GM04503 (cell line): ENCODE measurements at regions not wholly inside any gene's neighbourhood (a gene's known extent, or its start where the extent isn't known, plus 50 kb on each side); places are given as distances from the start of the nearest gene placed in this dataset.
A peak's percentile ranks its signal among the peaks of the same experiment; 100 is the strongest.

Experiments used
- DNase-seq: peaks from one replicate; pipeline ENCODE4 v3.0.0-alpha.2; 2012; ENCODE audit warnings: low read depth

DNA sequence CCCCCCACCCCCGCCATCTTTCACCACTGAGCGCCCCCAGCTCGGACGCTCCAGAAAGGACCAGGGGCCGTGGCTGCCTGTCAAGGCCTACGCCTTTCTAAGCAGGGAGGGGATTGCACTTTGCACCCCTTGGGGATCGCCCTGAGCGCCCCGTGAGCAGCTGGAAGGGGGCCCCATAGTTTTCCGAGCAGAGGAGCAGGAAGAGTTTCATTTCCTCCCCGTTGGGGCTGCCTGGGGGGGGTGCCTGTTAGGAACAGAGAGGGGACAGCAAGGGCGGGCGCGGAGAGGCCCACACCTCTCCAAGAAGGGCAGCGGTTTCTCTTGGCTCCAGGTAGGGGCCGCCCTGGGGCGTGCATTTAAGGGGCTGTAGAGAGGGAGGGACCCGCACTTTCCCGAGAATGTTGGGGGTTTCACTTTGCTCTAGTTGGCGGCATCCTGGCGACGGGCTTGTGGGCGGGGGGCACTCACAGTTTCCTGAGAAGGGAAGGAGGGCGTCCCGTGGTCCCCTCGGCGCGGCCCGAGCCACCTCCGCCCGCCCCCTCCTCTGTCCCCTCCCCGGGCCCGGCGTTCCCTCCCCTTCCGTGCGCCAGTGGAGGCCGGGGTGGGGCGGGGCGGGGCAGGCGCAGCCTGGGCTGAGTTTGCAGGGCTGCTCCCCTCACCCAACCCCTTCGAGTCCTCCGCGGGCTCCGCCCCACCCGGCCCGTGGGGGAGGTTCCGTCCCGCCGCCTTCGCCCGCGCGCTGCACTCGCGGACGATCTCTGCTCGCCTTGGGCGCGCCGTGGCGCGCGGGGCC lies 82.3 kb upstream of the CD99 start:
- peak; percentile 46 for DNase-seq

DNA sequence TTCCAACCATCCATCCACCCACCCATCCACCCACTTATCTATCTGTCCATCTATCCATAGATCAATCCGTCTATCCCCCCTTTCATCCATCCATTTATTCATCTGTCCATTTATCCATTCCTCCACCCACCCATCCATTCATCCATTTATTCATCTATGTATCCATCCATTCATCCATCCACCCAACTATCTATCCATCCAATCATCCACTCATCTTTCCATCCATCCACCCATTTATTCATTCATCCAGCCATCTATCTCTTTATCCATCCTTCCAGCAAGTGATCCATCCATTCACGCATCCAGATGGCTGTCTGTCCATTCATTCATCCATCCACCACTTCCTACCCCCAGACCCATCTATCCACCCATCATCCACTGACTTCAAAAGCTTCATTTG lies 84.0 kb upstream of the CD99 start:
- no peak for DNase-seq

GRCh38 chrX:2600564-2600963 lies 90.5 kb upstream of the CD99 start:
- no peak for DNase-seq

GRCh38 chrX:2596555-2597255 lies 94.4 kb upstream of the CD99 start:
- no peak for DNase-seq

DNA sequence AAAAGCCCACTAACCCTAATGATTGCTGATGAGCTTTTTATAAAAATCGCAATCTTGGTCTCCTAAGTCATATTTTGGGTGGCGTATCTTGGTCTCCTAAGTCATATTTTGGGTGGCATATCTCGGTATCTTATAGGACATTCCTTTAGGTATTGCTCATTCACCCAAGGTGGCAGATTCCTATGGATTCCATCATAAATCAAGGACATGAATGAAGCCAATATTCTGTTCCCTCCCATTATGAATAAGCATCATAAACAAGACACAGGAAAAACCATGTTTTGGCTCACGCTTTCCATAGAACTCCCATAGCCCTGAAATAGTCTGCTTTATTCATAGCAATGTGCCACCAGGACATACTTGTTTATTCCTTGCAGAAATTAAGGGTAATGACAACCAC lies 95.0 kb upstream of the CD99 start:
- no peak for DNase-seq

DNA sequence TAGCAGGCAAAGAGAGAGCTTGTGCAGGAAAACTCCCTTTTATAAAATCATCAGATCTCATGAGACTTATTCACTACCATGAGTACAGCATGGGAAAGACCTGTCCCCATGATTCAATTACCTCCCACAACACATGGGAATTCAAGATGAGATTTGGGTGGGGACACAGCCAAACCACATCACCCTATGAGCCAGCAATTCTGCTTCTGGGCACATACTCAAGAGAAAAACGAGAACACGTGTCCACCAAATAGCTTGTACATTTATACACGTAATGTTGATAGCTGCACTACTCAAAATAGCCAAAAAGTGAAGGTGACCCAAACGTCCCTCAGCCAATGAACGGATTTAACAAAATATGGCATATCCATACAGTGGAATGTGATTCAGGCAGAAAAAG lies 94.5 kb upstream of the DHRSX start:
- DNase-seq: peak; percentile 63

DNA sequence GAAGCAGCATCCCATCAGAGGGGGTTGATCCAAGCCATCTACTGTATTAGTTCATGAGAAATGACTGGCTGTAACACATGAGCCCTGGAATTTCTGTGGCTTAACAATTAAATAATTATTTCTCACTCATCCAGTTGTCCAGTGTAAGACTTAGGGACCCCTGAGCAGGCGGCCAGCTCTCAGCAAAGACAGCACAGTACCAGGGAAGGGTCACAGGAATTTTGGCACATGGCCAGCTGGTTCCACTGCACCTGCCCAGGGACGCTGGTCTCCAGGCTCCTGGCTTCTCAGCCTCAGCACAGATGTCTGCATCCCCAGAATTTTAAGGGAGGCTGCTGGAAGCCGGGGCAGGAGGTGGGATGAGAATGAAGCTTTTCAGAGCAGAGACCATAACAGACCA lies 93.7 kb upstream of the DHRSX start:
- DNase-seq: no peak

GRCh38 chrX:2592279-2592678 lies 91.5 kb upstream of the DHRSX start:
- no peak for DNase-seq

- DNase-seq: no peak
These were observed 88.6 kb upstream of the DHRSX start for GRCh38 chrX:2589186-2590020.

DNA sequence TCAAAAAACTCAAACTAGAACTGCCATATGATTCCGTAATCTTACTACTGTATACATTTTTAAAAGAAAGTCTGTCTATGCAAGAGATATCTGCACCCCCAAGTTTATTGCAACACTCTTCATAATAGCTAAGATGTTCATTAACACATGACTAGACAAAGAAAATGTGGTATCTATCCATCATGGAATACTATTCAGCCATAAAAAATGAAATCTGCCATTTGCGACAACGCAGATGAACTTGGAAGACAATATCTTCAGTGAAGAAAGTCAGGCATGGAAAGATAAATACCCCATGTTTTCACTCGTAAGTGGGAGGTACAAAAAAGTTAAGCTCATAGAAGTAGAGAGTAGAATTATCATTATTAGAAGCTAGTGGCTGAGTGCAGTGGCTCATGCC lies 87.3 kb upstream of the DHRSX start:
- no peak for DNase-seq

- DNase-seq: no peak
These were observed 86.4 kb upstream of the DHRSX start for GRCh38 chrX:2587146-2587545.

DNA sequence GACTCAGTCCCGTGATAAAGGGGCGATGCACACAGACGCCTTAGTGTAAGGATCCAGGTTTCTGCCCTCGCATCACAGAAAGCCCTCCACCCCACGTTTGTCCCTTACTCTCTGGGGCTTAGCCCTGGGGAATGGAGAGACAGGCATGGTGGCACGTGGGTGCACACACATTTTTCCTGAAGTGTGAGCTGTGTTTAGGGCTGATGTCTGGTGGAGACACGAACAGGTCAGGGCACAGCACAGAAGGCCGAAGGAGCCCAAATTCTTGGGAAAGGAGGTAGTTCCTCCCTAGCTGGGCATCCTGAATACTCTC lies 84.3 kb upstream of the DHRSX start:
- no peak for DNase-seq

DNA sequence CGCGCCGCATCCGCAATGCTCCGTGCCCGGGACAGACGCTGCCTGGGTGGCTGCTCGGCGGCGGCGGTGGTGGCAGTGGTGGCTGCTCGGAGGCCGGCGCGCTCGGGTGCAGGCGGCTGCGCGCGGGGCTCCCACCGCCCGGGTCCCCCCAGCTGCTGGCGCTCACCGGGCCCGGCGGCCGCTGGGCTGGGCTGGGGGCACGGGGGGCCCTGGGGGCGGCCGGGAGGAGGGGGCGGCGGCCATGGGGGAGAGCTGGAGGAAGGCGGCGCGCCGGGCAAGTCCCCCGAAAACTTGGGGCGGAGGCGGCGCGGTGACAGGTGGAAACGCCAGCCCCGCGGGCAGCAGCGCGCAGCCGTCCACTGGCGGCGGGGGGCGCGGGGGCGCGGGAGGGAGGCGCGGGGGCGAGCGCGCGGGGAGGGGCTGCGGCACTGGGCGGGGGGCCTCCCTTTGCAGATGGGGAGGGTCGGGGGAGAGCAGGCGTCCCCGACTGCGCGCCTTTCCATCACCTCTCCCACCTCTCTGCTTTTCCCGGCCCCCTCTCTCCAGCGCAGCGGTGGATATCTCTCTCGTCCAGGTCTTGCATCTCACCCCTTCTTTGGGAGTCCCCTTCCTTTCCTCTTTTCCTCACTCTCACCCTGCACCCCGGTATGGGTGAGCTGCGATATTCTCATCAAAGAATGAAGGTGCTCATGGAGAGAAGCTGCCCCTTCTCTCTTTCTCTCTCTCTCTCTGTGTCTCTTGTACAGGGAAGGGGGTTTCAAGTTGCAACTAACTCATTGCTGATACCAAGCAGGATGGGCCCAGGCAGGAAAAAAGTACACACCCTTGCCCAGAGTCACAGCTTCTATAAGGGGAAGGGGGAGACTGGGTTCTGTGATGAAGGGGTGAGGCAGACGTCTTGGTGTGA lies 83.7 kb upstream of the DHRSX start:
- DNase-seq: no peak

- DNase-seq: no peak
These were observed 82.7 kb upstream of the DHRSX start for GRCh38 chrX:2583194-2584162.

DNA sequence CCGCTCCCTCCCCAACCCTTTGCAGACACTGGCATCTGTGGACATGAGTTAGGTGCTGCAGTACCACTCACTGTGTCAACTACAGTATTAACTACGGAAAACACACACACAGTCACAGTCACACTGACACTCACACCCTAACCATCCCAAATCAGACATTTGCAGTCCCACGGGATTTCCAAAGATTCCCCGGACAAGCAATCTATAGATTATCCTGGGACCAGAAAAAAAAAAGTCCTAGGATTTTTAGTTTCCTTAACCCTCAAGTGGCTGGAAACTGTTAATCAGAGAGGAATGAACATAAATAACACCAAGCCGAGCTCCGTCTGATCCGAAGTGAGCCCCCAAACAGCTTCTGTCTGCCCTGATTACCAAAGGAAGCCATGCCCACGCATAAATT lies 81.9 kb upstream of the DHRSX start:
- no peak for DNase-seq

GRCh38 chrX:2581296-2581695 lies 80.5 kb upstream of the DHRSX start:
- no peak for DNase-seq

- DNase-seq: no peak
These were observed 78.1 kb upstream of the DHRSX start for GRCh38 chrX:2578864-2579263.

DNA sequence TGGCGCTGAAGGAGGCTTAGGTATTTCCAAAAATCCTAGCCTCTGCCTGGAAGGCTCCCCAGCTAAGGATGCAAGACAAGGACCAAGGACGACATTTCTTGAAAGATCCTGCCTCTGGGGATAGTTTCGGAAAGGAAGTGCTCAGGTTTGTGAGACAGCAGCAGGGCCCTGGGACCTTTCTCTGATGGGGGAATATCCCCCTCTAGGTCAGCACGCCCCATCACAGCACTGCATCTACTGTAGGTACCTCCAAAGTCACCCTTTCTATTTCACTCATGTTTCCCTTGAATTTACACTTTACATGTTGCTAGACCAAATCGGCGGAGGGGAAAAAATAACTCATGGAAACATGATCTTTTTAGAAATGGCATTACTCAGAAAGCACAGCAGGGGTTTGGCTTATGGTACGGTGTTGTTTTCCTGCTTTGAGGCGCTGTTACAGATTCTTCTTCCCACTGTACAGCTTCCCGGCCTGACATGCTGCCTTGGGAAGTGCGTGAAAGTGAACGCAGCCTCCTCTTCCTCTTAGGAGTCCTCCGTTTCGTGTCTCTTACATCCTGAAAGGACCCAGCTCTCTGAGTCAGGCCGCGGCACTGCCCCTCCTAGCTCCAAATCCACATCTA lies 77.2 kb upstream of the DHRSX start:
- no peak for DNase-seq

- DNase-seq: no peak
These were observed 76.0 kb upstream of the DHRSX start for GRCh38 chrX:2576793-2577192.

GRCh38 chrX:2574271-2574670 lies 73.5 kb upstream of the DHRSX start:
- DNase-seq: no peak
